ENCODE measurements at regions not wholly inside any gene's neighbourhood (a gene's known extent, or its start where the extent isn't known, plus 50 kb on each side); places are given as distances from the start of the nearest gene placed in this dataset.

GRCh38 chr2:20110876-20111275, 59.4 kb upstream of the LAPTM4A start:
- Histone ChIP-seq H3K4me3 (ENCODE audit: low read depth, low read length) (no peak overlapping the region), H3K4me1 (ENCODE audit: insufficient read depth) (peaks cover 1% of the 10 kb centered on the region), H3K27ac (ENCODE audit: low read depth) (no peak overlapping the region), H3K36me3 (ENCODE audit: insufficient read depth) (no peaks in the 10 kb centered on the region)
- no peak for DNase-seq (ENCODE audit: extremely low spot score)
- 71% methylated on average over 7 of the region's 7 CpGs for WGBS

- Histone ChIP-seq H3K36me3 (ENCODE audit: insufficient read depth) (no peaks in the 10 kb centered on the region), H3K4me1 (ENCODE audit: insufficient read depth) (peaks cover 1% of the 10 kb centered on the region), H3K27ac (ENCODE audit: low read depth) (no peak overlapping the region), H3K4me3 (ENCODE audit: low read depth, low read length) (no peak overlapping the region)
- no peak for DNase-seq (ENCODE audit: extremely low spot score)
- WGBS = 91% methylated on average over 3 of the region's 3 CpGs
Measured at GRCh38 chr2:20110383-20110782, 59.0 kb upstream of the LAPTM4A start.

- H3K4me3 ChIP-seq (ENCODE audit: low read depth, low read length) = no peak overlapping the region
- no peak overlapping the region for H3K27ac ChIP-seq (ENCODE audit: low read depth)
- 87% methylated on average over 5 of the region's 5 CpGs for WGBS
- peaks cover 1% of the 10 kb centered on the region for H3K4me1 ChIP-seq (ENCODE audit: insufficient read depth)
- no peak for DNase-seq (ENCODE audit: extremely low spot score)
- H3K36me3 ChIP-seq (ENCODE audit: insufficient read depth) = no peaks in the 10 kb centered on the region
Measured at GRCh38 chr2:20108655-20109396, 57.4 kb upstream of the LAPTM4A start.

GRCh38 chr2:20107776-20108175, 56.3 kb upstream of the LAPTM4A start:
- no peak overlapping the region for H3K27ac ChIP-seq (ENCODE audit: low read depth)
- peaks cover 1% of the 10 kb centered on the region for H3K4me1 ChIP-seq (ENCODE audit: insufficient read depth)
- H3K36me3 ChIP-seq (ENCODE audit: insufficient read depth) = no peaks in the 10 kb centered on the region
- no peak for DNase-seq (ENCODE audit: extremely low spot score)
- WGBS = 75% methylated on average over 5 of the region's 5 CpGs
- no peak overlapping the region for H3K4me3 ChIP-seq (ENCODE audit: low read depth, low read length)

- Histone ChIP-seq H3K27ac (ENCODE audit: low read depth) (no peak overlapping the region), H3K36me3 (ENCODE audit: insufficient read depth) (no peaks in the 10 kb centered on the region), H3K4me1 (ENCODE audit: insufficient read depth) (peaks cover 1% of the 10 kb centered on the region), H3K4me3 (ENCODE audit: low read depth, low read length) (no peak overlapping the region)
- no peak for DNase-seq (ENCODE audit: extremely low spot score)
- WGBS = 72% methylated on average over 11 of the region's 11 CpGs
Measured at GRCh38 chr2:20107352-20107751, 55.9 kb upstream of the LAPTM4A start.

GRCh38 chr2:20106746-20107145, 55.3 kb upstream of the LAPTM4A start:
- Histone ChIP-seq H3K27ac (ENCODE audit: low read depth) (no peak overlapping the region), H3K4me1 (ENCODE audit: insufficient read depth) (peaks cover 1% of the 10 kb centered on the region), H3K36me3 (ENCODE audit: insufficient read depth) (no peaks in the 10 kb centered on the region), H3K4me3 (ENCODE audit: low read depth, low read length) (no peak overlapping the region)
- DNase-seq (ENCODE audit: extremely low spot score) = no peak
- 9% methylated on average over 34 of the region's 34 CpGs for WGBS

GRCh38 chr2:20104900-20105545, 53.6 kb upstream of the LAPTM4A start:
- Histone ChIP-seq H3K36me3 (ENCODE audit: insufficient read depth) (no peaks in the 10 kb centered on the region), H3K27ac (ENCODE audit: low read depth) (no peak overlapping the region), H3K4me1 (ENCODE audit: insufficient read depth) (peaks cover 1% of the 10 kb centered on the region), H3K4me3 (ENCODE audit: low read depth, low read length) (no peak overlapping the region)
- no peak for DNase-seq (ENCODE audit: extremely low spot score)
- WGBS = 67% methylated on average over 9 of the region's 9 CpGs

GRCh38 chr2:20103530-20103929, 52.1 kb upstream of the LAPTM4A start:
- DNase-seq (ENCODE audit: extremely low spot score) = no peak

More at GRCh38 chr2:20103530-20103929, 52.1 kb upstream of the LAPTM4A start:
- Histone ChIP-seq H3K4me3 (ENCODE audit: low read depth, low read length) (no peak overlapping the region), H3K36me3 (ENCODE audit: insufficient read depth) (no peaks in the 10 kb centered on the region), H3K4me1 (ENCODE audit: insufficient read depth) (peaks cover 1% of the 10 kb centered on the region), H3K27ac (ENCODE audit: low read depth) (no peak overlapping the region)
- WGBS = 72% methylated on average over 2 of the region's 2 CpGs

Measured in urinary bladder (tissue), 3 donors.